ENCODE measurements at regions not wholly inside any gene's neighbourhood (a gene's known extent, or its start where the extent isn't known, plus 50 kb on each side); places are given as distances from the start of the nearest gene placed in this dataset.
"Not testable (repeated sequence)": the region's sequence is repeated elsewhere in the genome, so short reads cannot be mapped to it uniquely, and the experiment has no call there.

DNA sequence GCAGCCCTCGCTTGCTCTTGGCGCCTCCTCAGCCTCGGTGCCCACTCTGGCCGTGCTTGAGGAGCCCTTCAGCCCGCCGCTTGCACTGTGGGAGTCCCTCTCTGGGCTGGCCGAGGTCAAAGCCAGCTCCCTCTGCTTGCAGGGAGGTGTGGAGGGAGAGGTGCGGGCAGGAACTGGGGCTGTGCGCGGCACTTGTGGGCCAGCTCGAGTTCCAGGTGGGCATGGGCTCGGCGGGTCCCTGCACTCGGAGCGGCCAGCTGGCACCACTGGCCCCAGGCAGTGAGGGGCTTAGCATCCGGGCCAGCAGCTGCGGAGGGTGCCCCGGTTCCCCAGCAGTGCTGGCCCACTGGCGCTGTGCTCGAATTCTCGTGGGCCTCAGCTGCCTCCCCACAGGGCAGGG is 152.1 kb upstream of the SEMA3C start:
- Mint-ChIP-seq H3K36me3 (no peaks in the 10 kb centered on the region), H3K4me1 (no peaks in the 10 kb centered on the region), H3K9me3 (peaks cover 0 to 14% (median 8%) of the 10 kb centered on the region in 7 donors), H3K27me3 (no peaks in the 10 kb centered on the region), H3K27ac (no peak overlapping the region), H3K4me3 (no peak overlapping the region)
- ATAC-seq (ENCODE audit: low read depth in 2 of 2) (no peak), DNase-seq (no peak)
- no peaks in the 10 kb centered on the region for H3K4me1 ChIP-seq (ENCODE audit: control insufficient read depth, insufficient read depth, low read length, poor library complexity, severe bottlenecking)
- H3K27me3 ChIP-seq (ENCODE audit: control insufficient read depth, insufficient read depth, low read length): no peaks in the 10 kb centered on the region
- peaks cover 0 to 2% of the 10 kb centered on the region in 2 experiments for H3K9me3 ChIP-seq (ENCODE audit: control insufficient read depth in 2 of 2, low read length in 2 of 2)
- H3K36me3 ChIP-seq (ENCODE audit: control insufficient read depth, insufficient read depth, low read length): no peaks in the 10 kb centered on the region
- no peak overlapping the region for H3K27ac ChIP-seq (ENCODE audit: insufficient read depth, low read length, poor library complexity, severe bottlenecking)
- H3K4me3 ChIP-seq (ENCODE audit: low read depth, low read length): no peak overlapping the region

DNA sequence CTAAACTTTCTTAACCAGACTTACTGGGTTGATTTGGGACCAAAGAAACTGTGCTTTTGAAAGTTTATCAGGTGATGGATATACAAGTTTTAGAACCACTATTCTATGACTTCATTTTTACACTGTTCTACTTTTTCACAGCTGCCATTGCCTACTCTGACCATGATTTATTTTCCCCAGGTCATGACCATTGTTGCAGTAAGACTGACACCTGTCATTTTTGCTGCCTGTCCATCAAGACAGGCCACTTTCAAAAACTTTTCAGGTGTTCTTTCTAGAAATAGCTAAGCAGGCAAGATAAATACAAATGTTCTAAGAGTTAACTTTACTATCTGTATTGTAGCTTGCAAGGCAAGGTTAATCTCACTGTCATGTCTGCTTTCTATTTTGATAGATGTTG is 147.9 kb upstream of the SEMA3C start:
- Histone ChIP-seq H3K4me3 (ENCODE audit: low read depth, low read length) (no peak overlapping the region), H3K27ac (ENCODE audit: insufficient read depth, low read length, poor library complexity, severe bottlenecking) (no peak overlapping the region), H3K36me3 (ENCODE audit: control insufficient read depth, insufficient read depth, low read length) (no peaks in the 10 kb centered on the region), H3K9me3 (ENCODE audit: control insufficient read depth in 2 of 2, low read length in 2 of 2) (no peaks in the 10 kb centered on the region), H3K27me3 (ENCODE audit: control insufficient read depth, insufficient read depth, low read length) (no peaks in the 10 kb centered on the region), H3K4me1 (ENCODE audit: control insufficient read depth, insufficient read depth, low read length, poor library complexity, severe bottlenecking) (no peaks in the 10 kb centered on the region)
- H3K9me3 Mint-ChIP-seq: peaks cover 2 to 10% (median 7%) of the 10 kb centered on the region in 7 donors
- H3K4me1 Mint-ChIP-seq: no peaks in the 10 kb centered on the region
- DNase-seq (no peak), ATAC-seq (ENCODE audit: low read depth in 2 of 2) (no peak)
- H3K36me3 Mint-ChIP-seq: no peaks in the 10 kb centered on the region
- no peak overlapping the region for H3K4me3 Mint-ChIP-seq
- no peaks in the 10 kb centered on the region for H3K27me3 Mint-ChIP-seq
- no peak overlapping the region for H3K27ac Mint-ChIP-seq

DNA sequence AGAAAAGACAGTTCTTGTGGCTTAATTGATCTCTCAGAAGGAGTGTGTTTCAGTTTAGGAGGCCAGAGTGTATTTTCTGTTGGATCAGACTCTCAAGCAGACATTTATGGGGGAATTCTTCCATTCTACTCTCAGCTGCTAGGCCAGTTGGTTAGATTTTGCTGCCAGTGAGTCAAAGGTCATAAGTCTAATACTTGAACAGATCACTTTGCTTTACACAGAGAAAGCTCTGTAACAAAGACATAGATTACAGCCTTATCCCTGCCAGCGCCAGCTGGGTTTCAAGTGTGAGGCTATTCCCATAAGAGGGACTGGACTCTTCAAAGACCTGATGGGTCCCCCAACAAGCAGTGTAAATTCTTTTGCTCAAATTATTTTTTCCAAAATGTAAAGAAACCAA is 145.6 kb upstream of the SEMA3C start:
- no peak overlapping the region for H3K27ac Mint-ChIP-seq

DNA sequence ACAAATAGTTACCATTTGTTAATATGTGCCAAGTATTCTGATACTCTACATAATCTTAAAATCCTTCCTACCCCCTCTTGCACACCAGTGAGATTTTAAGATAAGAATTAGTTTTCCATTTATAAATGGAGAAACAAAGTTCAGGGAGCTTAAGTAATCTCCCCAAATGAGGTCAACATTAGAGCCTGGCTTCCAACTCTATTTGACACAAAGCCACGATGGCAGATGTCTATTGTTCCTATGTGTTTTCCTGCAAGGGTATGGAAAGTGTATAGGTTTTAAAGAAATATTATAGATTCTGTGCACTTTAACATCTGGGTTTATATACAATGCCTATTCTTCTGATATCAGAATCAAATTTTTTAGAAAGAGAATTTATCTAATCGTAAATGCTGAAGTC is 143.9 kb upstream of the SEMA3C start:
- no peaks in the 10 kb centered on the region for H3K27me3 Mint-ChIP-seq
- Histone ChIP-seq H3K4me3 (ENCODE audit: low read depth, low read length) (no peak overlapping the region), H3K27me3 (ENCODE audit: control insufficient read depth, insufficient read depth, low read length) (no peaks in the 10 kb centered on the region), H3K4me1 (ENCODE audit: control insufficient read depth, insufficient read depth, low read length, poor library complexity, severe bottlenecking) (no peaks in the 10 kb centered on the region), H3K9me3 (ENCODE audit: control insufficient read depth in 2 of 2, low read length in 2 of 2) (no peaks in the 10 kb centered on the region), H3K36me3 (ENCODE audit: control insufficient read depth, insufficient read depth, low read length) (no peaks in the 10 kb centered on the region), H3K27ac (ENCODE audit: insufficient read depth, low read length, poor library complexity, severe bottlenecking) (no peak overlapping the region)
- no peaks in the 10 kb centered on the region for H3K36me3 Mint-ChIP-seq
- no peak overlapping the region for H3K27ac Mint-ChIP-seq
- DNase-seq (no peak), ATAC-seq (ENCODE audit: low read depth in 2 of 2) (no peak)
- H3K4me3 Mint-ChIP-seq: no peak overlapping the region
- peaks cover 1 to 12% (median 7%) of the 10 kb centered on the region in 7 donors for H3K9me3 Mint-ChIP-seq
- H3K4me1 Mint-ChIP-seq: no peaks in the 10 kb centered on the region

More for the DNA sequence above, 145.6 kb upstream of the SEMA3C start:
- no peak for ATAC-seq (ENCODE audit: low read depth in 2 of 2)
- Mint-ChIP-seq H3K4me1 (no peaks in the 10 kb centered on the region), H3K4me3 (no peak overlapping the region), H3K36me3 (no peaks in the 10 kb centered on the region), H3K27me3 (no peaks in the 10 kb centered on the region), H3K9me3 (peaks cover 1 to 12% (median 6%) of the 10 kb centered on the region in 7 donors)
- Histone ChIP-seq H3K27me3 (ENCODE audit: control insufficient read depth, insufficient read depth, low read length) (no peaks in the 10 kb centered on the region), H3K36me3 (ENCODE audit: control insufficient read depth, insufficient read depth, low read length) (no peaks in the 10 kb centered on the region), H3K4me3 (ENCODE audit: low read depth, low read length) (no peak overlapping the region), H3K4me1 (ENCODE audit: control insufficient read depth, insufficient read depth, low read length, poor library complexity, severe bottlenecking) (no peaks in the 10 kb centered on the region), H3K9me3 (ENCODE audit: control insufficient read depth in 2 of 2, low read length in 2 of 2) (no peaks in the 10 kb centered on the region), H3K27ac (ENCODE audit: insufficient read depth, low read length, poor library complexity, severe bottlenecking) (no peak overlapping the region)
- DNase-seq: no peak

DNA sequence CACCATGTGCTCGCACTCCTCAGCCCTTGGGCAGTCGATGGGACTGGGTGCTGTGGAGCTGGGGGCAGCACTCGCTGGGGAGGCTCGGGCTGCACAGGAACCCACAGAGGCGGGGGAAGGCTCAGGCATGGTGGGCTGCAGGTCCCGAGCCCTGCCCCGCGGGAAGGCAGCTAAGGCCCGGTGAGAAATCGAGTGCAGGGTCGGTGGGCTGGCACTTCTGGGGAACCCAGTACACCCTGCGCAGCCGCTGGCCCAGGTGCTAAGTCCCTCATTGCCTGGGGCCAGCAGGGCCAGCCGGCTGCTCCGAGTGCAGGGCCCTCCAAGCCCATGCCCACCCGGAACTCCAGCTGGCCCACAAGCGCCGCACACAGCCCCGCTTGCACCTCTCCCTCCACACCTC is 138.6 kb upstream of the SEMA3C start:
- not testable (repeated sequence) for H3K36me3 Mint-ChIP-seq; H3K27ac ChIP-seq (ENCODE audit: insufficient read depth, low read length, poor library complexity, severe bottlenecking); H3K9me3 ChIP-seq (ENCODE audit: control insufficient read depth in 2 of 2, low read length in 2 of 2); H3K36me3 ChIP-seq (ENCODE audit: control insufficient read depth, insufficient read depth, low read length); ATAC-seq (ENCODE audit: low read depth in 2 of 2); DNase-seq; H3K27me3 ChIP-seq (ENCODE audit: control insufficient read depth, insufficient read depth, low read length); H3K27me3 Mint-ChIP-seq; H3K4me1 ChIP-seq (ENCODE audit: control insufficient read depth, insufficient read depth, low read length, poor library complexity, severe bottlenecking); H3K4me1 Mint-ChIP-seq; H3K27ac Mint-ChIP-seq; H3K4me3 Mint-ChIP-seq; H3K4me3 ChIP-seq (ENCODE audit: low read depth, low read length)
- peaks cover 0 to 16% (median 7%) of the 10 kb centered on the region in 7 donors for H3K9me3 Mint-ChIP-seq

DNA sequence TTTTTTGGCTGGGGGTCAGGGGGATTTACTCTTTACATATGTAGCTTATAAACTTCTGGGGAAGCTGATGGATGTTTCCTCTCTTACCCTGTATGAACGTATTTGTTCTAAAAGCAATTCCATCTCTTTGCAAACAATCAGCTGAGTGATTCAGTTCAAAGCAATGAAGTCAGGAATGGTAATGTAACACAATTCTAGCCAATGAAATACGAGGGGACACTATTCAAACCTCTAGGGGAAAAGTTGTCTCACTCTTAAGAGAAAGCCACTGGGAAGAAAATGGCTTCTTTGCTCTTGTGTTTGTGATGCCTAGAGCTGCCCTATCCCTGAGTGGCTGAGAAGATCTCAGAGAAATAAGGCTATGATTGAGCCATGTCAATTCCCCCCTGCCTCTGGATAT is 134.8 kb upstream of the SEMA3C start:
- Histone ChIP-seq H3K4me3 (ENCODE audit: low read depth, low read length) (no peak overlapping the region), H3K4me1 (ENCODE audit: control insufficient read depth, insufficient read depth, low read length, poor library complexity, severe bottlenecking) (no peaks in the 10 kb centered on the region), H3K36me3 (ENCODE audit: control insufficient read depth, insufficient read depth, low read length) (no peaks in the 10 kb centered on the region), H3K27ac (ENCODE audit: insufficient read depth, low read length, poor library complexity, severe bottlenecking) (no peak overlapping the region), H3K27me3 (ENCODE audit: control insufficient read depth, insufficient read depth, low read length) (no peaks in the 10 kb centered on the region), H3K9me3 (ENCODE audit: control insufficient read depth in 2 of 2, low read length in 2 of 2) (peaks cover 0 to under 1% of the 10 kb centered on the region in 2 experiments)
- H3K4me3 Mint-ChIP-seq: no peak overlapping the region
- ATAC-seq (ENCODE audit: low read depth in 2 of 2) (no peak), DNase-seq (no peak)
- peaks cover 1 to 26% (median 15%) of the 10 kb centered on the region in 7 donors for H3K9me3 Mint-ChIP-seq
- no peaks in the 10 kb centered on the region for H3K27me3 Mint-ChIP-seq
- no peaks in the 10 kb centered on the region for H3K4me1 Mint-ChIP-seq
- no peaks in the 10 kb centered on the region for H3K36me3 Mint-ChIP-seq
- H3K27ac Mint-ChIP-seq: no peak overlapping the region

DNA sequence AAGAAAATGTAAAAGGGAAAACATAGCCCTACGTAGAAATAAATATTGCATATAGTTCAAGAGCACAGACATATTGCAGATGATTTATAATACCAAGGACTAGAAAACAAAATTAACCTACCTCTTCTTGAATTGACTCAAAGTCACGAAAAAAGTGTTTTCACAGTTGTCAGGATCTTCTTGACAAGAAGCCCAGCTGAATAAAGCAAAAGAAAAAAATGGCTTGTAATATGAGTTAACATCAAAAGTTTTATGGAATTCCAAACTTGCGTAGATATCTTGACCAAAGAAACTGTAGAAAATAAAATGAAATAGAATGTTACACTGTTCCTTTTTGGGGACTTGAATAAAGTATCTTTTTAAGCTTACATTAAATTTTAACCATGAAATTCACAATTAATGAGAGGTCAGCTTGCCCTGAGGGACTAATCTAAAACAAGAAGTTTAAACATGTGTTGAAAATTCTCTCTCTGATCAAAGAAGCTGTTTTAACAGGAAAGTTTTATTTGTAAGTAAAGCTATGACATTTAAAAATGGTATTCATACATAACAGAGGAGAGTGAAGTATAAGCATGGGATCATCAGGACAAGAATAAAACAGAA is 133.1 kb upstream of the SEMA3C start:
- H3K9me3 ChIP-seq (ENCODE audit: control insufficient read depth in 2 of 2, low read length in 2 of 2): peaks cover 0 to 2% of the 10 kb centered on the region in 2 experiments
- no peaks in the 10 kb centered on the region for H3K27me3 Mint-ChIP-seq
- no peak overlapping the region for H3K4me3 Mint-ChIP-seq
- no peaks in the 10 kb centered on the region for H3K27me3 ChIP-seq (ENCODE audit: control insufficient read depth, insufficient read depth, low read length)
- H3K4me1 ChIP-seq (ENCODE audit: control insufficient read depth, insufficient read depth, low read length, poor library complexity, severe bottlenecking): no peaks in the 10 kb centered on the region
- H3K36me3 Mint-ChIP-seq: no peaks in the 10 kb centered on the region
- H3K27ac Mint-ChIP-seq: no peak overlapping the region
- H3K4me1 Mint-ChIP-seq: no peaks in the 10 kb centered on the region
- no peak for DNase-seq
- H3K4me3 ChIP-seq (ENCODE audit: low read depth, low read length): no peak overlapping the region
- ATAC-seq (ENCODE audit: low read depth in 2 of 2): no peak
- no peaks in the 10 kb centered on the region for H3K36me3 ChIP-seq (ENCODE audit: control insufficient read depth, insufficient read depth, low read length)
- H3K9me3 Mint-ChIP-seq: peaks cover 4 to 34% (median 15%) of the 10 kb centered on the region in 7 donors
- no peak overlapping the region for H3K27ac ChIP-seq (ENCODE audit: insufficient read depth, low read length, poor library complexity, severe bottlenecking)

DNA sequence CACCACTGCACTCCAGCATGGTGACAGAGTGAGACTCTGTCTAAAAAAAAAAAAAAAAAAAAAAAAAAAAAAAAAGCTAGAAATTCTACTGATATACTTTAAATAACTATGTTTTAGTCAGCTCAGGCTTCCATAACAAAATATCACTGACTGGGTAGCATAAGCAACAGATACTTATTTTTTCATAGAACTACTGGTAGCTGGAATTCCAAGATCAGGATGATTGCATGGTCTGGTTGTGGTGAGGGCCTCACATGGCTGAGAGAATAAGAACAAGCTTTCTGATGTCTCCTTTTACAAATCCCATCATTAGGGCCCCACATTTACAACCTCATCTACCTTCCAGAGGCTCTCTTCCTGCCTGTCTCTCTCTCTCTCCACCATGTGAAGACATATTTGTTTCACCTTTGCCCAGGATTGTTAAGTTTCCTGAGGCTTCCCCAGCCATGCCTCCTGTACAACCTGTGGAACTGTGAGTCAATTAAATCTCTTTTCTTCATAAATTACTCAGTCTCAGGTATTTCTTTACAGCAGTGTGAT is 126.7 kb upstream of the SEMA3C start:
- Mint-ChIP-seq H3K4me3 (no peak overlapping the region), H3K27me3 (no peaks in the 10 kb centered on the region), H3K36me3 (no peaks in the 10 kb centered on the region), H3K4me1 (no peaks in the 10 kb centered on the region), H3K9me3 (peaks cover 4 to 45% (median 13%) of the 10 kb centered on the region in 7 donors), H3K27ac (no peak overlapping the region)
- no peak for DNase-seq
- H3K4me3 ChIP-seq (ENCODE audit: low read depth, low read length): no peak overlapping the region
- no peak overlapping the region for H3K27ac ChIP-seq (ENCODE audit: insufficient read depth, low read length, poor library complexity, severe bottlenecking)
- H3K9me3 ChIP-seq (ENCODE audit: control insufficient read depth in 2 of 2, low read length in 2 of 2): peaks cover 0 to 2% of the 10 kb centered on the region in 2 experiments
- no peaks in the 10 kb centered on the region for H3K27me3 ChIP-seq (ENCODE audit: control insufficient read depth, insufficient read depth, low read length)
- ATAC-seq (ENCODE audit: low read depth in 2 of 2): no peak
- H3K4me1 ChIP-seq (ENCODE audit: control insufficient read depth, insufficient read depth, low read length, poor library complexity, severe bottlenecking): no peaks in the 10 kb centered on the region
- no peaks in the 10 kb centered on the region for H3K36me3 ChIP-seq (ENCODE audit: control insufficient read depth, insufficient read depth, low read length)

All from CD4-positive, CD25-positive, alpha-beta regulatory T cell (primary cell).